Dermis blood vessel endothelial cell (primary cell): ENCODE measurements at regions not wholly inside any gene's neighbourhood (a gene's known extent, or its start where the extent isn't known, plus 50 kb on each side); places are given as distances from the start of the nearest gene placed in this dataset.
"Not testable (repeated sequence)": the region's sequence is repeated elsewhere in the genome, so short reads cannot be mapped to it uniquely, and the experiment has no call there.

Experiments used
- DNase-seq: peaks from one replicate; pipeline ENCODE4 v3.0.0; 2010

GRCh38 chr9:31574006-31574765 lies 810.3 kb upstream of the ACO1 start:
- DNase-seq: no peak

DNA sequence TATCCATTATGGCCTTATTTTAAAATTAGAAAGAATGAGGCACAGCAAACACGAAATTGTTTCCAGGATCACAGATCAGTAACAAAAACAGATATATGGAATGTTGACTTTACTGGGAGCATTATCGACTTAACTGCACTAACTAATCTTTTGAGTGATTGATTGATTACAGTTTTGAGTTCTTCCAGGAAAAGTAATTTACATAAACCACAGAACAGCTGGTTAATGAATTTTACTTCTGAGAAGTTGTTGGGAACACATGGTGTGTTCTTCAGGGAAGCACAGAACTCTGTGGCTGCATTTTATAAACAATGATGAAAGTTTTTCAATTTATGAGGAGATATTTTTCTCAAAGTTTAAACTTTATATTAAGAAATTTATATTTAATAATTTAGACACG lies 802.4 kb upstream of the ACO1 start:
- no peak for DNase-seq

DNA sequence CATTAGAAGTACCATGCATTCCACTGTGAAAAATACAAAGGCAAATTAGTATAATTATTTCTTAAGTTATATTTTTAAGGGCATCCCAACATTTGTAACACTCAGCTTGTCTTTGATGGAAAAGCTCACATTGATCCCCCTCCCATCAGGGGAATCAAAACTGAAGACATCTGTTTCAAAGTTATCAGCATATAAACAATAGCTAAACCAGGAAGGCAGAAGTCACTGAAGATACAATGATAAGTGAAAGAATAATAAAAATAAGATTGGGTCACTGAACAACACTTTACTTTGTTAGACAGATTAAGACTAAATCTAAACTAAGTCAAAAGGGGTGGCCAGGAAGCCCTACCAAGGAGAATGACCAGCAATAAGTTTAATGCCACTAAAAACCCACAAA lies 801.9 kb upstream of the ACO1 start:
- peak; percentile 6 for DNase-seq

DNA sequence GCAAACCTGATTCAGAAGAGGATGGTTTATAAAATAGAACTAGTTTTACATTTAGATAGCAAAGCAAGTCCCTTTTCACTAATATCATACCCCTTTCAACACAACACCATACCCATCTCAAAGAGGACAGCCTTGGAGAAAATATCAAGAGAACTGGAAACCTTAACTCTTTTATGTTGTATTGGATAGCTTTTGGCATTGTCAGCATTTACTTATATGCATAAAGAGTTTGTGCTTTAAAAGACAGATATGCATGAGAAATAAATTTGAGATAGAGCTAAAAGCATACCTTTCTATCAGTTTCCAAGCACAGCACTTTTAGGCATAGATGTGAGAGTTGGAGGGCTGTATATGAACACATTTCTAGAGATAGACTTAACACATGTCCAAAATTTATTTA lies 799.3 kb upstream of the ACO1 start:
- no peak for DNase-seq

DNA sequence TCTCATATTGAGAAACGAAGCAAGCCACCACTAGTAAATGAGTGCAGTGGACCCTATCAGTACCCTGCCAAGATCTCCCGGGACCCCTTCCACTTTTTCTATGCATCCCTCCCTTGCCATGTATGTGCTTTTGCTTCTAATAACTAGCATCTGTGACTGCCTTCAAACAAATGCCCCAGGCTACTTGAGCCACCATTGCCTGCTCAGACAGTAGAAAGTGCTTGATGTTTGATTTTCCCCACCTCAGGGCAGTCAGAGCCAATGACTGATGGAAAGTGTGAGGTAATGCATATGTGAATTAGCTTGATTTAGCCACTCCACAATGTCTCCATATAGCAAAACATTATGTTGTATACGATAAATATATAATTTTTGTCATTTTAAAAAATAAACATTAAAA lies 797.3 kb upstream of the ACO1 start:
- no peak for DNase-seq

DNA sequence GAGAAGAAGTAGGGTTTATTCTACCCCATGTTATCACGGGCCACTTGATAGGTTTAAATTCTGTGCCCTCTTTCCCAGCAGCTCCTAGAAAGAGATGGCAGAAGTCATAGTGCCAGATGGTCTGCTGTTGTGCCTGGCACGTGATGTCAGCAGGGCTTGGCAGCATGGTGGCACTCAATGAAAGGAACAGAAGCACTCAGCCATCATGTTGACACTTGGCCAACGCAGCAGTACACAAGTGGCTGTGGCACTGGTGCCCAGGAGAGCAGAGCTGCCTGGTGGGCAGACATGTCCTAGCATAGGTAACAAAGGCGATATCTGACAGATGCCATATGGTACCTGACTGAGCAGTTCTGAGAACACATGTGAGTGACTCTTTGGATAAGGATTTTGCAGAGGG lies 796.4 kb upstream of the ACO1 start:
- DNase-seq: no peak

DNA sequence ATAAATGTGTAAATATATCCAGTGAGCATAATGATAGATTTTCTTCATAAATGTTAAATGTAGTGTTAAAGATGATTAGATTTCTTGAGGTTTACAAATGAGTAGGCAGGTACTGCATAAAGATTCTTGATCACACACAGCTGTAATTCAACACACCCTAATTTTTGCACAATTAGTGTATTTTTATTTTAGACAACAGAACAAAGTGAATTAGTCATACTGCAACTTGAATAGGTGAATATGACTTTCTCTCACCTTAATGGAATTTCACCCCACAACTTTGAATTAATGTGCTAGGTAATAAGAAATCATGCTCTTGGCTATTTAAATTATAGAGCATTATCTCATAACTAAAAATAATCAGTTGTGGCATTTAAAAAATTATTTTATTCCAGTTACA lies 795.7 kb upstream of the ACO1 start:
- no peak for DNase-seq

- no peak for DNase-seq
These were observed 794.4 kb upstream of the ACO1 start for GRCh38 chr9:31590091-31590490.

DNA sequence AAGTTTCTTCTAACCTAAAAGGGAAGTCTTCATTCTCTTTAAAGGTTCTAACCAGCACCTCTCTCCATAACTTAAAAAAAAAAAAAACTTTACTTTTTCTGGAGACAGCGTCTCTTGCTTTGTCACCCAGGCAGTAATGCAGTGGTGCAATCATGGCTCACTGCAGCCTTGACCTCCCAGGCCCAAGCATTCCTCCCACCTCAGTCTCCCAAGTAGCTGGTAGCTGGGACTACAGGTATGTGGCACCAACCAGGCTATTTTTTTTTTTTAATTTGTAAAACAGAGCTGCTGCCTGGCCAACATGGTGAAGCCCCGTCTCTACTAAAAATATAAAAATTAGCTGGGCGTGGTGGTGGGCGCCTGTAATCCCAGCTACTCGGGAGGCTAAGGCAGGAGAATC lies 787.4 kb upstream of the ACO1 start:
- DNase-seq: not testable (repeated sequence)

DNA sequence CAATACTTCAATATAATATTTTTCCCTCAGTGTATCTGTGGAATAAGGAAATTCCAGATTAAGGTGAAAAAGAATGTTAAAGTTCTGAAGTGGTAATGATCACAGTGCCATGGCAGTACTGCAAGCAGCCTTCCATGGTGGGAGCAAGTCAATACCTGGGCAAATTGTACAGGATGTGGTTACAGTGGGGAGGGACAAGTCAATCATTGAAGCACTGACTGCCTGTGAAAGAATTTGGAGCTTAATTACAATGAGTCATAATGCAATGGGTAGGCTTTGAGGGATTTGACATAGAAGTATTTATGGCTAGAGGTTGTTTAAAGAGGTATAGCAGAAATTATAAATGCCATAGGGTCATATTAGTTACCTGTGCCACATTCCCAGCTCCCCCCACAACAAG lies 786.5 kb upstream of the ACO1 start:
- DNase-seq: peak; percentile 10

- no peak for DNase-seq
These were observed 782.8 kb upstream of the ACO1 start for GRCh38 chr9:31601666-31602065.

GRCh38 chr9:31604531-31604930 lies 779.9 kb upstream of the ACO1 start:
- DNase-seq: no peak

- no peak for DNase-seq
These were observed 779.3 kb upstream of the ACO1 start for GRCh38 chr9:31605164-31605563.

GRCh38 chr9:31606678-31607077 lies 777.8 kb upstream of the ACO1 start:
- no peak for DNase-seq

GRCh38 chr9:31608416-31608815 lies 776.0 kb upstream of the ACO1 start:
- peak; percentile 20 for DNase-seq

- DNase-seq: no peak
These were observed 775.6 kb upstream of the ACO1 start for GRCh38 chr9:31608881-31609280.

- DNase-seq: peak; percentile 64
These were observed 772.0 kb upstream of the ACO1 start for GRCh38 chr9:31612336-31613030.

GRCh38 chr9:31615966-31616365 lies 768.5 kb upstream of the ACO1 start:
- no peak for DNase-seq

DNA sequence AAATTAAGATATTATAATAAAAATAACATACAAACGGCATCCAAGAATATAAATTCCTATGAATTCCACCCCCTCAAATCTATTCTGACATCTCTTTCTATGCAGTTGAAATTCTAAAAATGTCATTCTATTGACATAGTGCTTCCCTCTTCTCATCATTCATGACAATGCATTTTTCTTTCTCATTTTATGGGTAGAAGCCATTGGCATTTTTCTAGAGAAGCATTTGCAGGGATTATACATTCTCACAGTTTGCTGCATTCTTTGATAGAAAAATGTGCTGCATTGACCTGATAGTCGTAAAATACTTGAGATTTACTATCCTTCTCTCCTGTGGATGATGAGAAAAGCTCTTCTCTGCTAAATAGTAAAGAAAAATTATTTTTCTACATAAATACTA lies 760.9 kb upstream of the ACO1 start:
- DNase-seq: no peak

DNA sequence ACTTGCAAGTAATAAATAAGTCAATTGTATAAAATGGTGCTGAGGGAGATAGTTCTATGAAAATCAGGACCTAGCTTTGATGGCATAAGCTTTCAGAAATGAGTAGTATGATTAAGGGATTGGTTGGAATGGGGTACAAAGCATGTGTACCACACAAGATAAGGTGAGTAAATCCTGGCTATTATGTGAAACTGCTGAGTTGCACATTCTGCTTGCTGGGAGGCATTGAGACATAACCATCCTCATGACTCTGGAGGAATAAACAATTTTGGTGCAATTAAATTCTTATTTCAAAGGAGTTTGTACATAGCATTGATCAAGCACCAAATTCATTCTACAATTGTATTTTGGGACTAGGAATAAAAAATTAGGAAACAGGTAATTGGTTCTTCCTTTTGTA lies 755.2 kb upstream of the ACO1 start:
- DNase-seq: no peak

- DNase-seq: no peak
These were observed 747.2 kb upstream of the ACO1 start for GRCh38 chr9:31637265-31637664.

DNA sequence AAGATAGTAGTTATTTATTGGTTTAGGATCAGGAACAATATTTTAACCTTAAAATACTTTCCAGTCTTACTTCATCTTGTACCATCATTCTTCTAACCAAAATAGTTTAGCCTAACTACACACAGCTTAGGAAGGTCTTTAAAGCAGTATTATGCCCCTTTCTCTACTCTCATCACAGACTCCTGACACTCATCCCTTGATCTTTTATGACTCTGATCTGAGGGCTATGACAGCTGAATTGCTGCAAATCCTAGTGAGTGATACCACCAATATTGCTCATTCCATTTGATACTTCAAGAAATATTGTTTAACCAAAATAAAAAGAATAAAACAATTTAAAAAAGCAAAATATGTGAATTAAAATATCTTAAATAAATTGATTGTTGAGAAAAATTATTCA lies 746.6 kb upstream of the ACO1 start:
- no peak for DNase-seq

DNA sequence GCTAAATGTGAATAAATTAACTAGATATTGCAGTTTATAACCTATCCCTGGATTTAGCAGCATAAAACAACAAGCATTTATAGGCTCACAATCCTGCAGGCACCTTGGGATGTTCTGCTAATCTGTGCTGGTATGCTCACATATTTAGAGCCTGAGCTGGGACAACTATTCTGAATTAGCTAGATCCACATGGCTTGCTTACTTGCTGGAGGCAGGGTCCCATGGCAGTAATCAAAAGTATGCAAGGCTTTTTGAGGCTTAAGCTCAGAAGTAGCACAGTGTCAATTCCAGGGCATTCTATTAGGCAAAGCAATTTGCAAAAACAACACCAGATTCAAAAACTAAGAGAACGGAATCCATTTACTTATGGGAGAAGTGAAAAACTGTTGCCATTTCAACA lies 745.0 kb upstream of the ACO1 start:
- DNase-seq: no peak

- no peak for DNase-seq
These were observed 715.1 kb upstream of the ACO1 start for GRCh38 chr9:31669311-31669710.

GRCh38 chr9:31671011-31671410 lies 713.4 kb upstream of the ACO1 start:
- no peak for DNase-seq
